Mesenchymal stem cell (in vitro differentiated cells and primary cell): ENCODE measurements at regions not wholly inside any gene's neighbourhood (a gene's known extent, or its start where the extent isn't known, plus 50 kb on each side); places are given as distances from the start of the nearest gene placed in this dataset.
A peak's percentile ranks its signal among the peaks of the same experiment; 100 is the strongest.

Source experiments
- DNase-seq: peaks from one replicate; pipeline ENCODE4 v3.0.0-alpha.2; 2013
- H2AFZ ChIP-seq: one replicate; pipeline ENCODE4 v1.6.1; 2013; ENCODE audit warnings: low read depth, mild to moderate bottlenecking, control low read depth, inconsistent platforms, low read length, moderate library complexity
- H2AK5ac ChIP-seq: 2 replicates; pipeline ENCODE4 v1.6.1; 2013; ENCODE audit warnings: low read length, moderate library complexity, mild to moderate bottlenecking, inconsistent platforms; ENCODE audit not compliant: severe bottlenecking
- H2BK120ac ChIP-seq: one replicate; pipeline ENCODE4 v1.6.1; 2013; ENCODE audit warnings: low read depth, mild to moderate bottlenecking, inconsistent platforms, low read length, moderate library complexity
- H2BK12ac ChIP-seq, 2 experiments: one replicate each; pipeline ENCODE4 v1.6.1; 2013; ENCODE audit warnings: inconsistent platforms in 2 of 2, low read length in 2 of 2, mild to moderate bottlenecking in 2 of 2, moderate library complexity in 2 of 2, control low read depth in 1 of 2
- H2BK15ac ChIP-seq: one replicate; pipeline ENCODE4 v1.6.1; 2013; ENCODE audit warnings: mild to moderate bottlenecking, low read depth, inconsistent platforms; ENCODE audit not compliant: poor library complexity, severe bottlenecking
- H2BK5ac ChIP-seq: 2 replicates; pipeline ENCODE4 v1.6.1; 2013; ENCODE audit warnings: low read depth, mild to moderate bottlenecking, low read length, control low read depth, inconsistent platforms; ENCODE audit not compliant: poor library complexity, severe bottlenecking
- H3K14ac ChIP-seq, 2 experiments: one replicate each; pipeline ENCODE4 v1.6.1; 2013; ENCODE audit warnings: inconsistent platforms in 2 of 2, low read length in 2 of 2, control low read depth in 1 of 2, mild to moderate bottlenecking in 1 of 2, moderate library complexity in 1 of 2
- H3K18ac ChIP-seq, 2 experiments: one replicate each; pipeline ENCODE4 v1.6.1; 2013; ENCODE audit warnings: inconsistent platforms in 2 of 2, low read length in 2 of 2, control low read depth in 1 of 2, low read depth in 1 of 2, mild to moderate bottlenecking in 1 of 2
- H3K23ac ChIP-seq, 2 experiments: one replicate each; pipeline ENCODE4 v1.6.1; 2013; ENCODE audit warnings: inconsistent platforms in 2 of 2, low read length in 2 of 2, mild to moderate bottlenecking in 2 of 2, moderate library complexity in 2 of 2, control low read depth in 1 of 2
- H3K27ac ChIP-seq: 2 replicates; pipeline ENCODE4 v1.5.1; 2013; ENCODE audit warnings: mild to moderate bottlenecking, moderate library complexity, low read length, control low read depth, inconsistent platforms; ENCODE audit not compliant: poor library complexity, severe bottlenecking
- H3K27me3 ChIP-seq, 2 experiments: 2 replicates each; pipeline versions ENCODE4 v1.6.1 to v1.7.0; 2013; ENCODE audit warnings: low read length in 2 of 2, mild to moderate bottlenecking in 2 of 2, moderate library complexity in 2 of 2, control low read depth in 1 of 2, inconsistent platforms in 1 of 2; ENCODE audit not compliant: control insufficient read depth in 1 of 2, insufficient read depth in 1 of 2
- H3K36me3 ChIP-seq, 2 experiments: 2 replicates each; pipeline versions ENCODE4 v1.6.1 to v1.7.0; 2013; ENCODE audit warnings: low read length in 2 of 2, control low read depth in 1 of 2, inconsistent platforms in 1 of 2, low read depth in 1 of 2, mild to moderate bottlenecking in 1 of 2; ENCODE audit not compliant: insufficient read depth in 2 of 2, control insufficient read depth in 1 of 2
- H3K4ac ChIP-seq, 2 experiments: one replicate each; pipeline ENCODE4 v1.6.1; 2013; ENCODE audit warnings: inconsistent platforms in 2 of 2, low read length in 2 of 2, mild to moderate bottlenecking in 2 of 2, moderate library complexity in 2 of 2, control low read depth in 1 of 2, low read depth in 1 of 2
- H3K4me1 ChIP-seq: 2 replicates; pipeline ENCODE4 v1.6.1; 2013; ENCODE audit warnings: low read depth, low read length, control low read depth; ENCODE audit not compliant: control insufficient read depth, insufficient read depth
- H3K4me2 ChIP-seq: 2 replicates; pipeline ENCODE4 v1.6.1; 2013; ENCODE audit warnings: low read length, mild to moderate bottlenecking, inconsistent platforms; ENCODE audit not compliant: poor library complexity, severe bottlenecking
- H3K4me3 ChIP-seq, 2 experiments: 2 replicates each; pipeline versions ENCODE4 v1.5.1 to v1.7.0; 2013; ENCODE audit warnings: low read length in 2 of 2, mild to moderate bottlenecking in 2 of 2, control low read depth in 1 of 2, low read depth in 1 of 2; ENCODE audit not compliant: insufficient read depth in 1 of 2
- H3K79me1 ChIP-seq: replicated peaks from 2 replicates; pipeline ENCODE4 v1.6.1; 2013; ENCODE audit warnings: mild to moderate bottlenecking, control low read depth, low read length, inconsistent platforms; ENCODE audit not compliant: poor library complexity, severe bottlenecking
- H3K9ac ChIP-seq: 2 replicates; pipeline ENCODE4 v1.7.0; 2013; ENCODE audit warnings: mild to moderate bottlenecking, low read length, moderate library complexity
- H3K9me3 ChIP-seq: 2 replicates; pipeline ENCODE4 v1.7.0; 2013; ENCODE audit warnings: mild to moderate bottlenecking, low read length; ENCODE audit not compliant: control insufficient read depth
- H4K8ac ChIP-seq: one replicate; pipeline ENCODE4 v1.6.1; 2013; ENCODE audit warnings: inconsistent platforms, mild to moderate bottlenecking, low read length, moderate library complexity
- H4K91ac ChIP-seq: one replicate; pipeline ENCODE4 v1.6.1; 2013; ENCODE audit warnings: mild to moderate bottlenecking, low read length, inconsistent platforms
- WGBS: methylation state at CpG from one replicate; pipeline ENCODE4 v1.1.7; 2013; ENCODE audit warnings: mixed read lengths; 5-methylcytosine and 5-hydroxymethylcytosine counted together

DNA sequence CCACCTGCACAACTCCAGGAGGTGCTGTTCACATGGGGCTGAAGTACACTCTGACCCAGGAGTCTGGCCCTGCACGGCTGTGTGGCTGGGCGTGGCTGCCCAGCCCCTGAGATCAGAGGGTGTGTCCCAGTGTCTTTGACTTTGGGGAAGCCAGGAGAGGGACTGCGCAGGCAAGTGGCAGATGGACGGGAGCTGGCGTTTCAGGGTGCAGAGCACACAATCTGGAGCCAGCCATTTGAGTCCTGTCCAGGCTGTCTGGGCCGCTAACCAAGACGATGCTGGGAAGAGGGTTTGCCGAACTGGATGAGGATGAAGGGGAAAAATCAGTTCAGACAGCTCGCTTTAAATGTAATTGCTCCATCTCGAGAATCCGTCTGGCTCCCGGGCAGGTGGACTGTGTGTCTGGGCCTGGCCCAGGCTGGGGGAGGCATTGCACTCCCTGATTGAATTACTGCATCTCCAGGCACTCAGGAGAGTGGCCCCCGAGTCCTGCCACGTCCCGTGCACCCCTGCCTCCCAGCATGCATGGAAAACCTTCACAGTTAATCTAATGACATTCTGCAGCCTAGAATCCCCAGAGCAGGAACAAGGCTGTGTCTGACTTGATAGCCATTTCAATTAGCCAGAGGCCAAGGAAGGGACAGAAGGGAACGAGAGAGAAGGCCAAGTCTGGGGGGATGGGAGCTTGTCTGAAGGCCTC lies 120.8 kb upstream of the NANOS1 start:
- Histone ChIP-seq H4K8ac (no peak overlapping the region), H3K4me1 (peaks cover 3% of the 10 kb centered on the region), H3K9me3 (no peaks in the 10 kb centered on the region), H2BK5ac (no peak overlapping the region), H3K23ac (no peak overlapping the region), H3K18ac (no peak overlapping the region), H3K4me2 (no peak overlapping the region), H2AK5ac (no peak overlapping the region), H3K27me3 (peaks cover 0 to 20% of the 10 kb centered on the region in 2 experiments), H3K27ac (no peak overlapping the region), H4K91ac (no peak overlapping the region), H3K14ac (no peak overlapping the region), H3K4me3 (no peak overlapping the region), H2BK120ac (no peak overlapping the region), H2BK15ac (no peak overlapping the region), H3K79me1 (no peaks in the 10 kb centered on the region), H3K36me3 (no peaks in the 10 kb centered on the region), H2AFZ (no peak overlapping the region), H3K9ac (no peak overlapping the region), H2BK12ac (no peak overlapping the region), H3K4ac (no peak overlapping the region)
- no peak for DNase-seq
- 83% methylated on average over 14 of the region's 16 CpGs for WGBS

DNA sequence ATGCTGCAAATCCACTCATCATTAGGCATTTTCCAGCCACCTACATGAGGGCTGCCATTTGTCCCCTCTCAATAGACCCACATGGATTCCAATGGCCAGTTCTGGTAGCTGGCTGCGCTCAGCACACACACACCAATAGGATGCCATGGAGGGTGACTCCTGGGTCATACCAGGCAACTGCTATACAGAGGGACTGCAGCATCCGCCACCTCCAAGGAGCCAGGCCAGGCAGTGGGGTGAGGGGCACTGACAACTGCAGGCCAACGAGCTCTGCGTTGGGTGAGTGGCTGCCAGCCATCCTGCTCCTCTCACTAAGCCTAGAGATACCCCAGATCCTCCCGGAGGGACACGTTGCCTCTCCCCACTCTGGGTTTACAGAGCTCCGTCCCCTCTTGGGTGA lies 118.8 kb upstream of the NANOS1 start:
- no peak overlapping the region for H2AFZ ChIP-seq
- no peak overlapping the region for H4K91ac ChIP-seq
- H2AK5ac ChIP-seq, result no peak overlapping the region
- H3K27me3 ChIP-seq, result peaks cover 0 to 22% of the 10 kb centered on the region in 2 experiments
- no peak overlapping the region for H3K18ac ChIP-seq
- WGBS, result 89% methylated on average over 7 of the region's 7 CpGs
- no peak overlapping the region for H3K9ac ChIP-seq
- no peak overlapping the region for H2BK12ac ChIP-seq
- no peaks in the 10 kb centered on the region for H3K9me3 ChIP-seq
- no peak overlapping the region for H4K8ac ChIP-seq
- no peak overlapping the region for H2BK15ac ChIP-seq
- no peak overlapping the region for H2BK5ac ChIP-seq
- H3K23ac ChIP-seq, result no peak overlapping the region
- H3K36me3 ChIP-seq, result no peaks in the 10 kb centered on the region
- H3K4me1 ChIP-seq, result no peaks in the 10 kb centered on the region
- no peaks in the 10 kb centered on the region for H3K79me1 ChIP-seq
- no peak for DNase-seq
- H3K4me2 ChIP-seq, result no peak overlapping the region
- no peak overlapping the region for H3K4me3 ChIP-seq
- H3K14ac ChIP-seq, result no peak overlapping the region
- H3K27ac ChIP-seq, result no peak overlapping the region
- no peak overlapping the region for H2BK120ac ChIP-seq
- no peak overlapping the region for H3K4ac ChIP-seq

DNA sequence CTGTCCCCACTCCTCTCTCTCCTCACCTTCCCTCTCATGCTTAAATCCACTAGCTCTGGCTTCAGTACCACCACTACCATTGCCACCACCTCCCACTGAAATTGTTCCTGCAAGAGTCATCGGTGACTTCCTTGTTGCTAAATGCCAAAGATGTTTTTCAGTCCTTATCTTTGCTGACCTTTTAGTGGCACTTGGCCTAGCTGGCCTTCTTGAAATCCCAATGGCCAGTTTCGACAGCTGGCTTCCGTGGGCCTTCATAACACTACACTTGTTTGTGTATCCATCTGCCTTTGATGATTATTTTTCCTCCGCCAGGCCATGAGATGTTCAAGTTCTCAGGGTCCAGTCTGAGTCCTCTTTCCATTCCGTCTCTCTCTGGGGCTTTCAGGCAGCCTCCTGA lies 118.2 kb upstream of the NANOS1 start:
- no peaks in the 10 kb centered on the region for H3K79me1 ChIP-seq
- no peaks in the 10 kb centered on the region for H3K9me3 ChIP-seq
- no peak overlapping the region for H2BK5ac ChIP-seq
- H3K23ac ChIP-seq, result no peak overlapping the region
- 22% methylated on average over 5 of the region's 5 CpGs for WGBS
- H3K4me3 ChIP-seq, result no peak overlapping the region
- no peak overlapping the region for H2BK12ac ChIP-seq
- no peaks in the 10 kb centered on the region for H3K36me3 ChIP-seq
- H3K4me2 ChIP-seq, result no peak overlapping the region
- peak; percentile 8 for DNase-seq
- H2AFZ ChIP-seq, result no peak overlapping the region
- no peak overlapping the region for H4K91ac ChIP-seq
- no peak overlapping the region for H4K8ac ChIP-seq
- no peaks in the 10 kb centered on the region for H3K4me1 ChIP-seq
- H3K18ac ChIP-seq, result no peak overlapping the region
- no peak overlapping the region for H3K27ac ChIP-seq
- H3K4ac ChIP-seq, result no peak overlapping the region
- H2AK5ac ChIP-seq, result no peak overlapping the region
- no peak overlapping the region for H2BK15ac ChIP-seq
- H3K14ac ChIP-seq, result no peak overlapping the region
- peaks cover 0 to 22% of the 10 kb centered on the region in 2 experiments for H3K27me3 ChIP-seq
- H2BK120ac ChIP-seq, result no peak overlapping the region
- H3K9ac ChIP-seq, result no peak overlapping the region

DNA sequence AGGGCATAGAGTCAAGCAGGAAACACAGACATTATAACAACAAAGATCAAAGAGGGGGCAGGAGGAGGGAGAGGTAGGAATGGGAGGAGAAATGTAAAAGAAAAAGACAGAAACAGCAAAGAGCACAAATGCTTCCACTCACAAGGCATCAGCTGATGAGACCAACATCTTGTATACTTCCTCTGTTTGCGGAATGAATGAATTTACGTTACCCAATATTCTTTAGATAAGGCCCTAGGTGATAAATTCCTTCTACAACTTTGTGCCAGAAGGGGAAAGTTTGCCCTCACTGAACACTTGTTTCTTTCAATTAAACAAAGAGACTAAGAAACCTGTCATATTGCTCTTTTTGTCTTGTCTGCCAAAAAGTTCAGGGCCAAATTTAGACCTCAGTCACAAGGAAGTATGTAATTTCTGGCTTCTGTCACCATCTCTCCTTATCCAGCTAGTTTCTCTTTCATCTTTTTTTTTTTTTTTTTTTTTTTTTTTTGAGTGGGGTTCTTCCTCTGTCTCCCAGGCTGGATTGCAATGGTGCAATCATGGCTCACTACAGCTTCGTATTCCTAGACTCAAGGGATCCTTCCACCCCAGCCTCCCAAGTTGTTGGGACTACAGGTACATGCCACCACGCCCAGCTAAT lies 116.4 kb upstream of the NANOS1 start:
- no peak overlapping the region for H3K9ac ChIP-seq
- H2BK5ac ChIP-seq, result no peak overlapping the region
- H3K4ac ChIP-seq, result no peak overlapping the region
- no peak overlapping the region for H2BK15ac ChIP-seq
- H3K14ac ChIP-seq, result no peak overlapping the region
- H3K9me3 ChIP-seq, result no peaks in the 10 kb centered on the region
- no peak overlapping the region for H3K4me2 ChIP-seq
- no peak overlapping the region for H3K4me3 ChIP-seq
- H3K79me1 ChIP-seq, result no peaks in the 10 kb centered on the region
- H3K4me1 ChIP-seq, result no peaks in the 10 kb centered on the region
- H3K27me3 ChIP-seq, result peaks cover 0 to 15% of the 10 kb centered on the region in 2 experiments
- no peaks in the 10 kb centered on the region for H3K36me3 ChIP-seq
- H2BK120ac ChIP-seq, result no peak overlapping the region
- WGBS, result 93% methylated on average over 2 of the region's 4 CpGs
- DNase-seq, result no peak
- H4K91ac ChIP-seq, result no peak overlapping the region
- H4K8ac ChIP-seq, result no peak overlapping the region
- no peak overlapping the region for H3K18ac ChIP-seq
- H2AK5ac ChIP-seq, result no peak overlapping the region
- H3K27ac ChIP-seq, result no peak overlapping the region
- H3K23ac ChIP-seq, result no peak overlapping the region
- H2BK12ac ChIP-seq, result no peak overlapping the region
- H2AFZ ChIP-seq, result no peak overlapping the region
